HG02759 (cell line): ENCODE measurements at regions not wholly inside any gene's neighbourhood (a gene's known extent, or its start where the extent isn't known, plus 50 kb on each side); places are given as distances from the start of the nearest gene placed in this dataset.
A peak's percentile ranks its signal among the peaks of the same experiment; 100 is the strongest.
"Not testable (repeated sequence)": the region's sequence is repeated elsewhere in the genome, so short reads cannot be mapped to it uniquely, and the experiment has no call there.

Experiments used
- ATAC-seq: cut with Tn5 transposase; IDR thresholded peaks from one replicate; pipeline ENCODE4 v1.9.1; 2021; ENCODE audit warnings: mild to moderate bottlenecking, moderate library complexity; ENCODE audit not compliant: unreplicated experiment

DNA sequence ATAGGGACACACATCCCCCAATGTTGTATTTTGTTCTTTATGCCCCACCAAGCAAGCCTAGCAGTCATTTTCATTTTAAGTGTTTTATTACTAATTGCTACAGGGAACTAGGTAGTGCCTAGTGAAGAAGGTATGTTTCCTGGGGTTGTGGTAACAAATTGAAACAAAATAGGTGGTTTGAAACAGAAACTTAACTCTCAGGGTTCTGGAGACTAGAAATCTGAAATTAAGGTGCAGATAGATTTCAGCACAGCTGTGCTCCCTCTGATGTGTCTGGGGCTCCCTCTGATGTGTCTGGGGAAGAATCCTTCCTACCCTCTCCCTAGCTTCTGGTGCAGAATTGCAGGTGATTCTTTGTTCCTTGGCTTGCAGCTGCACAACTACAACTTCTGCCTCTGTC is 390.1 kb downstream of the ZFHX3 start:
- ATAC-seq = peak; percentile 88

DNA sequence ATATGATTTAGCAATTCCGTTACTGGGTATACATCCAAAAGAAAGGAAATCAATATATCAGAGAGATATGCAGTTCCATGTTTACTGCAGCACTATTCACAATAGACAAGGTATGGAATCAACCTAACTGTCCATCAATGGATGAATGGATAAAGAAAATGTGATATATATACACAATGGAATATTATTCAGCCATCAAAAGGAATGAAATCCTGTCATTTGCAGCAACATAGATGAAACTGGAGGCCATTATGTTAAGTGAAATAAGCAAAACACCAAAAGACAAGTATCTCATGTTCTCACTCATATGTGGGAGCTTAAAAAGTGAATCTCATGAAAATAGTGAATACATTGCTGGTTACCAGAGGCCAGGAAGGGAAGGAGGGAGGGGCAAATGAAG is 390.8 kb downstream of the ZFHX3 start:
- no peak for ATAC-seq

DNA sequence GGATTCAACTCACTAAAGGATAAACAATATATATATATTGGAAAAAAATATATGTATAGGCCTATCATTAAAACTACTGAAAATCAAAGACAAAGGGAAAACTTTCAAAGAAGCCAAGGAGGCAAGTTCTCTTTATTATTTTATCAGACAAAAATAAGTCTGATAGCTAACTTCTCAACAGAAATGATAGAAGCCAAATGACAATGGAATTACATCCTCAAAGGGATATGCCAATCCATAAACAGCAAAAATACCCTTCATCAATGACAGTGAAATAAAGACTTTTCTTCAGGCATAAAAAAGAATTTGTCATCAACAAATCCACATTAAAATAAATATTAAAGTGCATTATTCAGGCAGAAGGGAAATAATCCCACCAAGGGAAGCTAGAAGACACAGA is 393.4 kb downstream of the ZFHX3 start:
- no peak for ATAC-seq

DNA sequence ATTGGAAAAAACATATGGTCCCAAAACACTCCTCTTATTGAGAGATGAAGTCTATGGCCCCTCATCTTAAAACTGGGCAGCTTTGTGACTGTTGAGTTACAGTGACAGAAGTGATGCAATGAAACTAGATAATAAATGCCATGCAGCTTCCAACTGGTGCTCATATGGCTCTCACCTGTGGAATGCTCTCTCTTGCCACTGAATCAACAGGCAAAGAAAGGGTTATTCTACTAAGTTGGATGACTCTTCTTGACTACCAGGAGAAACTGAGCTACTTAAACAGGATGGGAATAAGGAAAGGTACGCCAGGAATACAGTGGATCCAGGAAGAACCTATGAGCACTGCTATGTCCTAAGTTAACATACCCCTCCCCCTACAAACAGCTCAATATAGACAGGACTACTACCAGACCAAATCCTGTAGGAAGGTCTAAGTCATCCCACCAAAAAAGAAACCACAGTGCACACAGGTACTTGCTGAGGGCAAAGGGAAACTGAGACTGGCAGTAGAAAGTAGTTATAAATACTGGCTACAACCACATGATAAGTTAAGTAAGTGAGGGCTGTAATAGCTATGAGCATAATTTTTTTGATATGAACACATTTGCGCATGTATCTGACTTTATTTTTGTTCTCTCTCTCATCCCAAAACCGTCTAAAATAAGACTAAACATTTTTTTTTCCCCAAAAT is 398.5 kb downstream of the ZFHX3 start:
- ATAC-seq = no peak

DNA sequence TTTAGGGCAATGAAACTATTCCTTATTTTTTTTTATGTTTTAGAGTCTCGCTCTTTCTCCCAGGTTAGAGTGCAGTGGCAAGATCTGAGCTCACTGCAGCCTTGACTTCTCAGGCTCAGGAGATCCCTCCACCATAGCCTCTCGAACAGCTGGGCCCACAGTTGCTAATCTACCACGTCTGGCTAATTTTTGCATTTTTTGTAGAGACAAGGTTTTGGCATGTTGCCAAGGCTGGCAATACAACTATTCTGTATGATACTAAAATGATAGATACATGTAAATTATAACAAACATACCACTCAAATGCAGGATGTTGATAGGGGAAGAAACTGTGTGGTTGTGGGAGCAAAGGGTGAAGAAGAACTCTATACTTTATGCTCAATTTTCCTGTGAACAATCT is 401.3 kb downstream of the ZFHX3 start:
- ATAC-seq = no peak

DNA sequence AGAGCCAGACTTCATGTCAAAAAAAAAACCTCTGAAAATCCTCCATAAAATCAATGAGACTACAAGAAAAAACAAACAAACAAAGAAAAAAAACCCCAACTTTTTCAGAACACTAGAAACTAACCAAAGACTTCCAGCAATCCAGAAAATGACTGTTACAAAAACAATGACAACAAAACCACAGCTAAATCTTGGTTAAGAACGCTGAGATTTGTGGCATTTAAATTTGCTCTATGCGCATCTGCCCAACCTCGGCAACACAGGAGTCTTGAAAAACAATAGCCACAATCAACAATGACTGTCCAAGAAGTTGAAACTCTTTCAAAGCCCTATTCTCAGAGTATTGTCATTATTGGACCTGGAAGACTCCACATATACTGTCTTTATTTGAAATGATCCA is 402.4 kb downstream of the ZFHX3 start:
- no peak for ATAC-seq

DNA sequence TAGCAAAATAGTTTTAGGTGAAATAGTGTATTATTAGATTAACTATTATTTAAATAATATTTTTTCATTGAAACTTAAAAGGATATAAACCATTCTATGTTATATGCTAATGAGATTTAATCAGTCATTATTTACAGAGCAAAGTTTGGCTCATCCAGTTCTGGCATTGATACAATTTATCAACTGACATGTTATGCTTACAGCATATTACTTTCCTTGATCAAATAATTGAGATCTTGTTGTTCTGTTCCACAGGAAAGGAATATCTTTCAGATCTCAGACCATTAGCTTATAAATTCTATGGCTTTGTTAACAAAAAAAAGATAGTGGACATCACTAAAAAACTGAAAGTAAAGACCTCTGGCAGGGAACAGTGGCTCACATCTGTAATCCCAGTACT is 403.0 kb downstream of the ZFHX3 start:
- no peak for ATAC-seq

DNA sequence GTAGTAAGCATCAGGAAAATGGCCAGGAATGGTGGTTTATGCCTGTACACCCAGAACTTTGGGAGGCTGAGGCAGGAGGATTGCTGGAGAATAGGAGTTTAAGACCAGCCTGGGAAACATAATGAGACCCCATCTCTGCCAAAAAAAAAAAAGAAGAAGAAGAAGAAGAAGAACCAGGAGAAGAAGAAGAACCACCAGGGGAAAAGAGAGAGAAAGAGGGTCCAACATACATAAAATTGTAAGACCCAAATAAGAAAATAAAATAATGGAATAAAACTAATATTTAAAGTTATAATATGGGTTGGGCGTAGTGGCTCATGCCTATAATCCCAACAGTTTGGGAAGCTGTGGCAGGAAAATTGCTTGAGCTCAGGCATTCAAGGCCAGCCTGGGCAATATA is 408.4 kb downstream of the ZFHX3 start:
- ATAC-seq = no peak

DNA sequence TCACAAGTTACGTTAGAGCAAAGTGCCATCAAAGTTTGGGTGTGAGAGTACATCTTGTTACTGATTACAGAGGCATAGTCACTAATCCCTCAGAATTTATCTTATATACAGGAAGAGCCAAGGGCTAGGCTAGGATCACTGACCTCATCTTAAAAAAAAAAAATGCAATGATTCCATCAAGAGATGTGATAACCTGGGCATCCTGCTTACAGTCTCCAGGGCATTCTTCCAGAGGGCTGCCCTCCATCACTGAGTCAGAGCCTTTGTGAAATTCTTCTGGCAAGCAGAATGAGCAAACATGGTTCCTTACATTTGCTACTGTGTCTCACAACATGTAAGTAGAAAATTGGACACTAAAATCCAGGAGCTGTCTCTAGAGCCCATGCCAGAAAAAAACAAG is 410.6 kb downstream of the ZFHX3 start:
- ATAC-seq = no peak

DNA sequence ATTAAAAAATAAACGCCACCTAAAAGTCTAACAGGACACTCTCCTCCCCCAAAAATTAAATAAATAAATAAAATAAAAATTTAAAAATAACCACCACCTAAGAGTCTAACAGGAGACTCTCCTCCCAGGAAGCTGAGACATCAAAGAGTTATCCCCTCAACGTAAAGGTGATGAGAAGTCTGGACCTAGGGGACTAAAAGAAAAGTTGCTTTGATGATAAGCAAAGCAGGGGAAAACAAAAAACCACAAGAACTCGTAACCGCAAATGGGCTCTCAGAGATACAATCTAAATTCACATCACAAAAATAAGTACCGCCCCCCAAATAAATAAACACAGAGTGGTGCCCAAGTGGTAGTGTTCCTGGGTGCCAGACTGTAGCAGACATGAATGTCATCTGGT is 412.2 kb downstream of the ZFHX3 start:
- ATAC-seq = no peak

DNA sequence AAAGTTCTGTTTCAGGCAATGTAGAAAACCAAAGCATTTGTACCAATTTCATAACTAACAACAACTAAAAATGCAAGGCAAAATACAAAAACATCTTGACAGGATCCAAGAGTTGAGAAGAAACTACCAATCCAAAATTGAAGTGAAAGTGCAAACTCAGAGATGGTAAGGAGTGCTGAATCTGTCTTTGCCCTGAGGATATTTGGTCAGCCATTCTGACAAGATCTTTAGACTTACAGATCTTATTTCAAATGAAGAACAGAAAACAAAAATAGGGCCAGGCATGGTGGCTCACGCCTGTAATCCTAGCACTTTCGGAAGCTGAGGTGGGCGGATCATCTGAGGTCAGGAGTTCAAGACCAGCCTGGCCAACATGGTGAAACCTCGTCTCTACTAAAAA is 412.8 kb downstream of the ZFHX3 start:
- ATAC-seq = no peak

DNA sequence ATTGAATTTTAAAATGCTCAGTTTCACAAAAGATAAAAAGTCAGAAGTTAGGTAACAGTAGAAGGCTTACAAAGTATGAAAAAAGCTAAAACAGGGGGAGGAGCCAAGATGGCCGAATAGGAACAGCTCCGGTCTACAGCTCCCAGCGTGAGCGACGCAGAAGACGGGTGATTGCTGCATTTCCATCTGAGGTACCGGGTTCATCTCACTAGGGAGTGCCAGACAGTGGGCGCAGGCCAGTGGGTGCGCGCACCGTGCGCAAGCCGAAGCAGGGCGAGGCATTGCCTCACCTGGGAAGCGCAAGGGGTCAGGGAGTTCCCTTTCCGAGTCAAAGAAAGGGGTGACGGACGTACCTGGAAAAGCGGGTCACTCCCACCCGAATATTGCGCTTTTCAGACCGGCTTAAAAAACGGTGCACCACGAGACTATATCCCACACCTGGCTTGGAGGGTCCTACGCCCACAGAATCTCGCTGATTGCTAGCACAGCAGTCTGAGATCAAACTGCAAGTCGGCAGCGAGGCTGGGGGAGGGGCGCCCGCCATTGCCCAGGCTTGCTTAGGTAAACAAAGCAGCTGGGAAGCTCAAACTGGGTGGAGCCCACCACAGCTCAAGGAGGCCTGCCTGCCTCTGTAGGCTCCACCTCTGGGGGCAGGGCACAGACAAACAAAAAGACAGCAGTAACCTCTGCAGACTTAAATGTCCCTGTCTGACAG is 420.6 kb downstream of the ZFHX3 start:
- not testable (repeated sequence) for ATAC-seq

DNA sequence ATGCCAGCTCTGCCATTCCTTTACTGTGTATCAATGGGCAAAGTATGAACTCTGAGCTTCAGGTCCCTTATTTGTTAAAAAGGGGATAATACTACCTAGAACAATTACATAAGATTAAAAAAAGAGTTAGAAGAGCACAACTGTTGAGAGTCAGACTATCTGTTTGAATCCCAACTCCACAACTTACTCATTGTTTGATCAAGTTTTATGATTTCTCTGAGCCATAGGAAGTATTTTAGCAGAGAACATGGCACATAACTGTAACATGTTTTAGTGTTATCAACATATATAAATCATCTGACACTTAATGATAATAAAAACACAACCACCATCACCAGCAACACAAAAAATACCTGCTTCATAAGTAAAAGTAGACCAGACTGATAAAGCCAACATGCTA is 421.3 kb downstream of the ZFHX3 start:
- ATAC-seq = no peak

DNA sequence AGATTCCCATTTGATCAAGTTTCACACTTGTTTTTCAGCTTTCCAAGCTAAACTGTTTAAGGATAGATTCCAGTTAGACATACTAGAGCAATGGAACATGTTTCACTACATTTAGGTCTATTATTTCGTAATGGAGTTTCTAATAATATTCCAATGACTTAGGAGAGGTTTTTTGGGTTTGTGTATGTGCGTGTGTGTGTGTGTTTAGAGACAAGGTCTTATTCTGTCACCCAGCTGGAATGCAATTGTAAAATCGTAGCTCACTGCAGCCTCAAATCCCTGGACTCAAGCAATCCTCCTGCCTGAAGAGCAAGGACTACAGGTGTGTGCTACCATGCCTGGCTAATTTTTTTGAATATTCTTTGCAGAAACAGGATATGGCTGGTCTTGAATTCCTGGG is 426.3 kb downstream of the ZFHX3 start:
- ATAC-seq = no peak

DNA sequence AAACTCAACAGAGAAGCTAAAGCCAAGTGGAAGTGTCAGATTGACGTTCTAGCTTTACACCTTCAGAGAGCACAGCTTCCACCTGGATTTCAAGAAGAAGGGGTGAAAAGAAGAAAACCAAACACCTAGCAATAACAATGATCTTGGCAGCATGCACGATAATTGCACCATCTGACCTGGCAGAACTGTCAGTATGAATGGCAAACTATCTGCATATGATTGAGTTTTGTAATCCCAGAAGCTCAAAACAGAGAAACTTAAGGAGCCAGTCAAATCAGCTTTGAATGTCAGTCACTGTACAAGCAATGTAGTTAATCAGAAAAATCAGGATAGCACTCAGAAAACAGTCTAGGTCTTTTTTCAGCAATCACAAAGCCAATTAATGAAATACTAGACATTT is 427.1 kb downstream of the ZFHX3 start:
- ATAC-seq = no peak

DNA sequence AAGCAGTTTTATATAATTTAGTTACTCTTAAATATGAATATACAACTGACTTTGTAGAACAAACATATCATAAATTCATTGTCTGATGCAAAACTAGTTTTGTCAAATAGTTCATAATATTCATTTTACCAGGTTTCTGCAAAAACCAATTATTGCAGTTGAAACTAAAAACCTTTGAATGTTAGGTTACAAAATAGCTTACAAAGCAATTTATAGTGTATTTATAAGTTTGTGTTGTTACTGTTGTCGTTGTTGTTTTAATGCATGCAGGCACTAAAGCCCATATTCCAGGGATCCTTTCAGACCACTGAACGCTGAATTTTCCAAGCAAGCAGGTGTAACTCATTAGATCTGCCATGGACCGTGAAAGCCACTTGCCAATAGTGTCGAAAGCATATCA is 427.6 kb downstream of the ZFHX3 start:
- ATAC-seq = no peak

DNA sequence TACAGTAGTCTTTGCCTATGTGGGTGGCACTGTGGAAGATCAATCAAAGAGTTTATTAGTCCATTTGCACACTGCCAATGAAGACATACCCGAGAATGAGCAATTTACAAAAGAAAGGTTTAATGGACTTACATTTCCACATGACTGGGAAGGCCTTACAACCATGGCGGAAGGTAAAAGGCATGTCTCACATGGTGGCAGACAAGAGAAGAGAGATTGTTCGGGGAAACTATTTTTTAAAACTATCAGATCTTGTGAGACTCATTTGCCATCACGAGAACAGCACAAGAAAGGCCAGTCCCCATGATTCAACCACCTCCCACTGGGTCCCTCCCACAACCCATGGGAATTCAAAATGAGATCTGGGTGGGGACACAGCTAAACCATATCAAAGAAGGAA is 432.1 kb downstream of the ZFHX3 start:
- ATAC-seq = no peak

DNA sequence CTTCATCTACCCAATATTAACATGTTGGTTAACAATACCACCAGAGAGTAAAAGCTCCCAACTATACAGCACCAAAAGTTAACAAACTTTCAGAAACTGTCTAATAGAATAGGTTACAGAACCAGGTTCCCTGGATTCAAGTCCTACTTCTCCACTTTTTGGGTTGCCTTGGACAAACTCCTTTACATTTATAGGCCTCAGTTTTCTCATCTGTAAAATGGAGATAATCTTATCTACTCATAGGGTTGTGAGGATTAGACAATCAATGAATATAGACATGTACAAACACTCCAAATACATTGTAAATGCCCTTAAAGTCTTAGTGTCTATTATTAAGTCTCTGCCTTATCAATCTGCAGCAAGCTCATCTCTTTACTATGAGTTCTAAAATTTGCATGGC is 435.2 kb downstream of the ZFHX3 start:
- no peak for ATAC-seq

DNA sequence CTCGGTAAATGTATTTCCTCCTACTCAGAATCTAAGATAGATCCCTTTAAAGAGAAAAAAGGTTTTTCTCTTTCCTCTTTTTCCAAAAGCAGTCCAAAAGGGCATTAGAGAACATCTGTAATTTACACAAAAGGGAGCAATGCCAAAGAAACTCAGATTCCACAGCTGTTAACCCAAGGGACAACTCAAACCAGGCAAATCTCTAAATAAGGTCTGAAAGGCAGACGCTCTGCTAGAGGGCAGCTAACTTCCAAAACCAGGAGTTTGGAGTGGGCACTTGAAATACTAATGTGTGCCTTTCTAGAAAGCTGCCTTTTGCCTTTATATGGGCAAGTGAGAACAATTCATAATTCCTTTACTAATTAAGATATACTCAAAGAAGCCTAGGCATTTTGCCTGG is 435.7 kb downstream of the ZFHX3 start:
- no peak for ATAC-seq

DNA sequence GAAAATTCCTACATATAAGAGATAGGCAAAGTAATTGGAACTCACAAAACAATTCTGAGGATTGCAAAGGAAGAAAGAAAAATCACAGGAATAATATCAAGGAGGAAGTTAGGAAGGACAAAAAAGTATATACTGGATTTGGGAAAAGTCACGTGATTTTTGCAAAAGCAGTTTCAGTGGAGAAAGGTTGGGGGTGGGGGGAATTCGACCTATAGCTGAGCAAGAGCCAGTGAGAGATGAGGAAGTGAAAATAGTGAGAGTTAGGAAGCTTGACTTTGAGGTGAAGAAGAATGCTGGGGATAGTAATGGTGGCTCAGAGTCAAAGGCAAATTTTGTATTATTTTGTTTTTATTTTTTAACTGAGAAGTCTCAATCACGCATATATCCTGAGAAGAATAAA is 438.0 kb upstream of the PMFBP1 start:
- ATAC-seq = peak; percentile 48

DNA sequence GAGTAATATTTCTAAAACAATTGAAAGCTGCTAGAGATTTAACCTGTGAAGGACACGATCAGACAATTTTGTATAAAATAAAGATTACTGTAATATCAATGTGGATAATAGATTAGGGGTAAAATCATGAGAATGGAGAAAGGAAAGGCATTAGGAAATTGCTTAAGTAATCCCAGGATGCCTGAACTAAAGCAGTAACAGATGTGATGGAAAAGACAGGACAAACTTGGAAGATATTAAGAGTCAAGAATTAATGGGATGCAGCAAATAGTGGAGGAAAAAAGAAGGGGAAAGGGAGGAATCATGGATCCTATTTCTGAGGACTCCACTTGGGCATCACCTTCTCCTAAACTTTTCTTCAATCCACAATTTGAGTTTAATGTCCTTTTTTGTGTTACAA is 437.1 kb upstream of the PMFBP1 start:
- ATAC-seq = no peak

DNA sequence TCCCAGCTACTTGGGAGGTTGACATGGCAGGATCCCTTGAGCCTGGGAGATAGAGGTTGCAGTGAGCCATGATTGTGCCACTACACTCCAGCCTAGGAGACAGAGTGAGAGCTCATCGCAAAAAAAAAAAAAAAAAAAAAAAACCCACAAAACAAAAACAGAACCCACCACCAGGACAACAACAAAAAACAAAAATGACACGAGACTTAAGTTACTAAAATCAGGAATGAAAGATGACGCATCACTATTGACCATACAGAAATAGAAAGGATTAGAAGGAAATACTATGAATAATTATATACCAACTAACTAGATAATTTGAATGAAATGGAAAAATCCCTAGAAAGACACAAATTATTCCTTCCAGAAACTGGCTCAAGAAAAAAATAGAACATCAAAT is 432.4 kb upstream of the PMFBP1 start:
- ATAC-seq = no peak

DNA sequence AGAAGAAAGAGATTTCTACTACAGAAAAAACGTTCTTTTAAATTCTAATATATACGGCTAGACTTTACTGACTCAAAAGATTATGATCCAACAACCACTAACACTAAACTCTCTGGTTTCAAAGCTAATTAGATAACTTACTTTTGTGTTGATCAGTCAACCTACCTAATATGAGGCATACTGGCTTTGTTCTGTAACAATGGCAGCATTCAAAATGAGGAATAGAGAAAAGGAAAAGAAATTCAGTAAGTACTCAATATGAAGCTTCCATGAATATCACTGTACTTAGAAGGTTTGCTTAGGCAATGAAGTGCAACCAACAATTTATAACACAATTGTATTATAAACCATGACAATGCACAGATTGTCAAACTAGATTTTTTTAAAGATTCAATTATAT is 430.5 kb upstream of the PMFBP1 start:
- no peak for ATAC-seq
